GM12892 (cell line): ENCODE measurements at regions not wholly inside any gene's neighbourhood (a gene's known extent, or its start where the extent isn't known, plus 50 kb on each side); places are given as distances from the start of the nearest gene placed in this dataset.

ENCODE experiments used
- POLR2A ChIP-seq: IDR thresholded peaks from 2 replicates; pipeline ENCODE4 v1.6.1; 2011; ENCODE audit warnings: low read depth, low read length, control low read depth
- POLR2AphosphoS5 ChIP-seq: IDR thresholded peaks from 2 replicates; pipeline ENCODE4 v1.6.1; 2011; ENCODE audit warnings: low read depth, low read length, control low read depth

DNA sequence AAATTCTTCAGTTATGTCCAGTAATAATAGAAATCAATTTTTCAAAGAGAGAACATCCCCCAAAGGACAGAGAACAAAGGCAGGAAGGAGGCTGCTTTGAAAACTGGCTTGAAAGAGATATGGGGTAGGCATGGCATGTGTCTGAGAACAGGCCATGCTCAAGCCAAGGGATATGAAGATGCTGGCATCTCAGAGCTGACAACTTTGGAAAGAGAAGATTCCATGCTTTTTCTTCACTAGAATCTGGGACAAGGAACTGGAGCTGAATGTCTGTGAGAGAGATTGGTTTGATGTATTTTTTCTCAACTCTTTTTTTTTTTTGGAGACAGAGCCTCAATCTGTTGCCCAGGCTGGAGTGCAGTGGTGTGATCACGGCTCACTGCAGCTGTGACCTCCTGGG lies 139.8 kb upstream of the DLX2 start:
- TF ChIP-seq POLR2A (no peak), POLR2AphosphoS5 (no peak)
